Ramos (cell line): ENCODE measurements at regions not wholly inside any gene's neighbourhood (a gene's known extent, or its start where the extent isn't known, plus 50 kb on each side); places are given as distances from the start of the nearest gene placed in this dataset.

Source experiments
- in situ Hi-C: fragments of 300-500 bp; cut with MboI; formaldehyde crosslinking; loops from one replicate; pipeline ENCODE4 v1.14.3; 2022; ENCODE audit warnings: low sequenced_read_pairs; ENCODE audit not compliant: unreplicated experiment

- in situ Hi-C loops: no loop called here
Measured at GRCh38 chr20:48090784-48091183, 305.5 kb upstream of the SULF2 start.

- in situ Hi-C loops: no loop called here
Measured at GRCh38 chr20:48090314-48090713, 305.0 kb upstream of the SULF2 start.

- in situ Hi-C loops: no loop called here
Measured at GRCh38 chr20:48080583-48080982, 295.3 kb upstream of the SULF2 start.

- in situ Hi-C loops: no loop called here
Measured at GRCh38 chr20:48079028-48079427, 293.7 kb upstream of the SULF2 start.

DNA sequence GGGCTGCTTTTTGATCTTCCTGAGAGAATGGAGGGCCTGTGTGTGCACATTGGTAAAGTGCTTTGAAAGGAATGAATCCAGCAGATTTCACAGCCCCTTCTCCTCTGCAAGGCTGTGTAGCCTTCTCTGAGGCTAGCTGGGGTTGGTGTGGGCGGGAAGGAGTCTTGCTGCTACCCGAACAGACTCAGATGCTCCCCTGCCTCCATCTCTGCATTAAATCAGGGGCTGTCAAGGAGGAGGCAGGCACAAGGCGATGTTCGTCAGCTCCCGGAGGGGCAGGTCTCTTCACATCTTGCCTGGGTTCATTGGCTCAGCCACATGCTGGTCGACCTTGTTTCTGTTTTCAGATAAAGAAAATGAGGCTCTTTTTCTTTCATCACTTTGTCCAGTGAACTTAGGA lies 291.5 kb upstream of the SULF2 start:
- in situ Hi-C loops: no loop called here

DNA sequence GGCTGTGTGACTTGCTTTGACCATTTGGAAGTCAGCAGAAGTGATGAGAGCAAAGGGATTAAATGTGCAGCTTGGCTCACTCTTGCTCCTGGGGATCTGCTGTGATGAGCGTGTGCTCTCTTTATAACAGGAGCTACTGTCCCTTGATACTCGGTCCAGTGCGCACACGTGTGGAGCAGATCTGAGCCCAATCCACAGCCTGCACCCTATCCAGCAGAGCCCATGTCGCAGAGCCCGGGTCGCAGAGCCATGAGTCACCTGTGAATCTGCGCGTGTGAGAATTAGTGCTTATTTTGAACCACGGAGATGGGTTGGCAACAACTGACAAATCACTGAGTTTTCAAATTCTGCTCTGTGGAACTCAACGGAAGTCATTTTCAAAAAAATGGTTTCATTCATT lies 291.0 kb upstream of the SULF2 start:
- in situ Hi-C loops: no loop called here

DNA sequence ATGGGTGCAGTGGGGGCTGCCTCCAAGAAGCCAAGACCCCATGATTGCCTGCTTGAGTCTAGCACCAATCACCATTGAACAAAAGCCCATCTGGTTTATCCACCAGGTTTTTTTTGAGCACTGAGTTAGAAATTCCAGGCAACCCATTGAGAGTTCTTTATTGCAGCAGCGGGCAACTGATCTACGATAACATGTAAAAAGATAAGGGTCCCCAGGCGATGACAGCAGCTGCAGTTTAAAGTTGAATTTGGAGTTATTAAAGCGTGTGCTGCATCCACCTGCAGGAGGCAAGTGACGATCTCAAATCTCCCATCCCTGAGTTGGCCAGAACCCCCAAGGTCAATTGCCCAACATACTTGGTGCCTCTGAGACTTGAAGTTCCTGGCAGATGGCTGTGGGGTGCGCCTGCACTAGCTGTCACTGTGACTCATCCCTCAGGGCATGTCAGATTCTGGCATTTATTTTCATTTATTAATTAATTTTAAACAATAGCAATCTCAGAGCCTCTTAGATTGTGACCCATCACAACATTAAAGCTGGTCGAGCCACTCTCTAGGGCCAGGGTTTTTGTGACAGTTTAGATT lies 290.4 kb upstream of the SULF2 start:
- in situ Hi-C loops: no loop called here

- in situ Hi-C loops: no loop called here
Measured at GRCh38 chr20:48070991-48071652, 285.8 kb upstream of the SULF2 start.

- in situ Hi-C loops: no loop called here
Measured at GRCh38 chr20:48069596-48069995, 284.3 kb upstream of the SULF2 start.

DNA sequence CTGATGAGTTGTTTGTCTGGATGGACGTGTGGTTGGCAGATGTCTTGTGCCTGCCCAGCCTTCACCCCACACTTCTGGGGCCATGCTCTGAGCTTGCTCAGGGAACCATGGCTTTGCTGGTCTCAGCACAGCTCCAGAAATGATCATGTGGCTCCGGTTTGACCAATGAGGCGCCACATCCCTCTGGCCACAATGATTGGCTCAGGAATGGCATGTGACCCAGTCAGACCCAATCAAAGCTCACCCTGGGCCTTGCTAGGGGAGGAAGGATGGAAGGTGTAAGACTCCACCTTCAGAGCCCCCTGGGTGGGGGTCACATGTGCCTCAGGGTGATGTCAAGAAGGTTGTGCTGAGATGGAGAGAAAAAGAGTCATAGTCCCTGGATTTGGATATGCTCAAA lies 281.6 kb upstream of the SULF2 start:
- in situ Hi-C loops: no loop called here

DNA sequence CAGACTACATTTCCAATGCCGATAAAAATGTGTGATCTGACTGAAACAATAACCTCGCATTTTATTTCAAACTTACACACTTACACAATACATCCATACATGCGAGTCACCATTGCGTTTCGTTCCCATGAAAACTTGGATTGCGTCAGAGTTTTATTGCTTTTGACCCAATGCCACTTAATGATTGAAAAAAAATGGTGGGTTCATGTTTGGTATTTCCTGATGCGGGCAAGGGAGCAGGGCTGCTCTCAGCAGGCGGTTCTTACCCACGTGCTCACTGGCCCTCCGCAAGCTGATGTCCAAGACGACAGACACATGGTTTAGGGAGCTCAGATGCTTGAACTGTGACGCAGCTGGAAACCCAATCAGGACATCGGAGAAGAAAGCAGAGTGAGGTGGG lies 281.0 kb upstream of the SULF2 start:
- in situ Hi-C loops: no loop called here

DNA sequence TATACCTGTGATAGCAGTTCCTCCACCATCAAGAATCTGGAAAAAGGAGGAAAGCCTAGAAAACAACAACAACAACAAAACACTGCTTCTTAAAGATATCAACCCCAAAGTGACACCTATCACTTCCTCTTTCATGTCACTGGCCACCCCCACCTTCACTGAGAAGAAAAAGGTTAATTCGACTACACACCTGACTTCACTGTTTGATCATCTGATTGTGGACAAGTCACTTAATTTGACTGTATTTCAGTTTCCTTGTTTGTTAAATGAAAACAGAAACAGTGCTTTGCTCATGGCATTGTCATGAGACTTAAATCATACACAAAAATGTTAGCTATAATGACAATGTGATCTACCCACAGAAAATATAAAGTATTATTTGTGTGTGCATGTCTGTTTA lies 280.6 kb upstream of the SULF2 start:
- in situ Hi-C loops: no loop called here

GRCh38 chr20:48064929-48065328 lies 279.6 kb upstream of the SULF2 start:
- in situ Hi-C loops: no loop called here

DNA sequence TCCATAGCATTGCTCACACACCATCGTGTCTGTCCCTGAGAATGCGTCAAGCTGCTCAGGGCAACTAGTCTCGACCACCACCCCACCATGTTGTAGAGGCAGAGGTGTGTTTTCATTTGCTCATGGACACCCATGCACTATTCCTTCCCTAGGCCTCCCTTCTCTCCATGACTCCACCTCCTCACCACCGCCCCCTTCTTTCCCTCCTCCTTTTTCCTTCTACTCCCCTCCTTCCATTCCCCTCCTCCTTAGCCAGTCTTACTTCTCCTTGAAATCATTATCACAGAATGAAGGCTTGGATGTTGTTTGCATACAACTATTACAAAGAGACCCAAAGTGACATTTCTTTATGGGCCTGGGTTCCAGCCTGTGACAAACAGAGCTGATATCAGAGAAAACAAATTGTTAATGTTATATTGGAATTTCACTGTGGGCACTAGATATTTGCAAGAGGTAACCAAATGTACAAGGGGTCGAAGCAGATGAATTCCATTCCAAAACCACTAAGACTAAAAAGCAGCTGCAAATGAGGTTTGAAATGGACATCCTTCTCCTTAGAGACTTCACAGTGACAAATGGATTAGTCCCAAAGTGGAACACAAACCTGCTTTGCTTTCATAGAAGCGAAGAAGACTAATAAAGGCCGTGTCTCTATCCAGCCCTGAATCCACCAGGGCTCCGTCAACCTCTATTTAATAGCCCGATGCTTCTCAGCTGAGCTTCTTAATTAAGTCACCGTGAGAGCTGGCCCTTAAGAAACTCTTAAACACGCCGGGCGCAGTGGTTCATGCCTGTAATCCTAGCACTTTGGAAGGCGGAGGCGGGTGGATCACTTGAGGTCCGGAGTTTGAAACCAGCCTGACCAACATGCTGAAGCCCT lies 275.8 kb upstream of the SULF2 start:
- in situ Hi-C loops: no loop called here

DNA sequence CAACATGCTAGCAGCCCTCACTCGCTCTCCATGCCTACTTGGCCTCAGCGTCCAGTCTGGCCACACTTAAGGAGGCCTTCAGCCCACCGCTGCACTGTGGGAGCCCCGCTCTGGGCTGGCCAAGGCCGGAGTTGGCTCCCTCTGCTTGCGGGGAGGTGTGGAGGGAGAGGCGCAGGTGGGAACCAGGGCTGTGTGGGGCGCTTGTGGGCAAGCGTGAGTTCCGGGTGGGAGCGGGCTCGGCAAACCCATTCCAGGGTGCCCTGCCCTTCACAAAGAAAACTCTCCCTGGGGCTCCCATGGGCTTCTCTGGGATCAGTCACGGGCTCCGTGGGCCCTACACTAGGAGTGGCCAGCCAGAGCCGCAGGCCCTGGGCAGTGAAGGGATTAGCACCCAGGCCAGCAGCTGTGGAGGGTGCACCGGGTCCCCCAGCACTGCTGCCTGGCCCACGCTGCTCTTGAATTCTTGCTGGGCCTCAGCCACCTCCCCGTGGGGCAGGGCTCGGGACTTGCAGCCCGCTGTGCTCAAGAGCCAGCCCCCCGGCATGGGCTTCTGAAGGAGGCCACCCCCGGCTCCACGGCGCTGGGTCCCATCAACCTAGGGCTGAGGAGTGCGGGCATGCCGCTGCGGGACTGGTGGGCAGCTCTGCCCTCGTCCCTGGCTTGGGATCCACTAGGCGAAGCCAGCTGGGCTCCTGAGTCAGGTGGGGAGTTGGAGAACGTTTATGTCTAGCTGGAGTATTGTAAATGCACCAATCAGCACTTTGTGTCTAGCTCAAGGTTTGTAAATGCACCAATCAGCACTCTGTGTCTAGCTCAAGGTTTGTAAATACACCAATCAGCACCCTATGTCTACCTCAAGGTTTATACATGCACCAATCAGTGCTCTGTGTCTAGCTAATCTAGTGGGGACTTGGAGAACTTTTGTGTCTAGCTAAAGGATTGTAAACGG lies 273.6 kb upstream of the SULF2 start:
- in situ Hi-C loops: no loop called here

- in situ Hi-C loops: no loop called here
Measured at GRCh38 chr20:48057739-48058138, 272.5 kb upstream of the SULF2 start.

DNA sequence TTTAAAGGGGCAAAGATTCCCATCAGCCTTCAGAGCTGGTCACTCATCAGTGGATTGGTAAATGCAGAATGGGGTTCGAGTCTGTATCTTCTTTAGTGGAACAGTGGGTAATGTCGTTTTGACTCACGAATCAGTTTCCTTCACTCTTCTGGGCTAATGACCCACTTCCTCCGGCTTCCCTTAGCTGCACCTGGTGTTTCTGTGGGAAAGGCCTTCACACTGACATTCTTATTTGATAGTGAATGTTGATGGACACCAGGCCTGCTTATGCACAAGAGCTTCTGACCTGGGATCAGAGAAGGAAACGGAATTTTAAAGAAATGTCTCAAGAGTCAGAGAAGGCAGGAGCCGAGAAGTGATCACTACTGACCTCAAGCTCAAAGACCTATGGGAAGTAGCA lies 272.0 kb upstream of the SULF2 start:
- in situ Hi-C loops: no loop called here

GRCh38 chr20:48056218-48056617 lies 270.9 kb upstream of the SULF2 start:
- in situ Hi-C loops: no loop called here

DNA sequence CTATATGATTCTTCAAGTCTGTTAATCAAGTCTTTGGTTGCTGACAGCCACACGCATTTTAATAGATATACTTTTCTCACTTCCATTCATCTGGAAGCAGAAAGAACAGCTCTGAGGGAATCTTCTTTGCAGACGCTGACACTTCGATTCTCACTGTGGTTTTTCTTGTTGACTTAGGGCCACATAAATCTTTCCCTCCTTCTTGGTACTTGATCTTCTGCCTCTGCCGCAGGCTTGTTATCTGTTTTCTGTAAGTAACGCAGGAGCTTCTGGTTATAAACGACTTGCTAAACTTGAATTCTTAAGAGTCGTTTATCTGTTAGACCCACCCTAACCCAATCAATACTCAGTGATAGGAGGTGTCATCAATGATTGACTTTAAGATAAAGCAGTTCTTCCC lies 268.8 kb upstream of the SULF2 start:
- in situ Hi-C loops: no loop called here

DNA sequence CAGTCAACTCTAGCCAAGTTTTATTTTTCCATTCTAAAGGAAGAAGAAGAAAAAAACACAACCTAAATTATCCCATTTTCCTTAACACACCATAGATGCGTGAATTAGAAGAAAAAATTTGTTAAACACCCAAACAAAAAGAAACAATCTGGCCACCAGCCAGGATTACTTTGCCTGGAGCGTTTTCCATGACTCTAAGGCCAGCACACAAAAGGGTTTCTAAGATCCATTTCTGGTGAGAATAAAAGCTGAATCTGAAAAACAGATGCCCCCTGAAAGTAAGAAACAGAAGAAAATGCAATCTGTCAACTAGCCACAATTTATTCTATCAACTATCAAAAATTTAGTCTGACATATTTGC lies 267.2 kb upstream of the SULF2 start:
- in situ Hi-C loops: no loop called here
